ENCODE measurements at regions not wholly inside any gene's neighbourhood (a gene's known extent, or its start where the extent isn't known, plus 50 kb on each side); places are given as distances from the start of the nearest gene placed in this dataset.

- H3K4me3 Mint-ChIP-seq, result no peak overlapping the region
- H3K27ac Mint-ChIP-seq, result no peak overlapping the region
- H3K9me3 Mint-ChIP-seq, result peaks cover 31% of the 10 kb centered on the region
- H3K27me3 Mint-ChIP-seq (ENCODE audit: insufficient read depth), result no peaks in the 10 kb centered on the region
- DNase-seq, result no peak
- 0 out of 2 replicates have a peak, but pooled peaks cover under 1% of the 10 kb centered on the region for H3K36me3 Mint-ChIP-seq (ENCODE audit: low read depth)
- no peaks in the 10 kb centered on the region for H3K4me1 Mint-ChIP-seq (ENCODE audit: low read depth)
- TF ChIP-seq CTCF (IDR thresholded peaks at IDR 0.05), result no peak
Observed at GRCh38 chr12:125512541-125513298, 447.5 kb downstream of the AACS start.

GRCh38 chr12:125515887-125516286 is 450.7 kb downstream of the AACS start:
- TF ChIP-seq CTCF (IDR thresholded peaks at IDR 0.05), result no peak
- Mint-ChIP-seq H3K27me3 (ENCODE audit: insufficient read depth) (peaks cover 1% of the 10 kb centered on the region; the same call in 1 of the 2 replicates), H3K4me3 (no peak overlapping the region), H3K9me3 (peaks cover 24% of the 10 kb centered on the region), H3K27ac (no peak overlapping the region), H3K36me3 (ENCODE audit: low read depth) (no peaks in the 10 kb centered on the region), H3K4me1 (ENCODE audit: low read depth) (no peaks in the 10 kb centered on the region)
- no peak for DNase-seq

GRCh38 chr12:125518074-125518473 is 452.8 kb downstream of the AACS start:
- Mint-ChIP-seq H3K4me1 (ENCODE audit: low read depth) (no peaks in the 10 kb centered on the region), H3K36me3 (ENCODE audit: low read depth) (peaks cover 5% of the 10 kb centered on the region; the same call in 1 of the 2 replicates), H3K9me3 (peaks cover 32% of the 10 kb centered on the region), H3K27ac (no peak overlapping the region), H3K4me3 (no peak overlapping the region), H3K27me3 (ENCODE audit: insufficient read depth) (peaks cover 1% of the 10 kb centered on the region; the same call in 1 of the 2 replicates)
- DNase-seq, result no peak
- TF ChIP-seq CTCF (IDR thresholded peaks at IDR 0.05), result no peak

GRCh38 chr12:125519026-125519651 is 453.9 kb downstream of the AACS start:
- TF ChIP-seq CTCF (IDR thresholded peaks at IDR 0.05), result no peak
- Mint-ChIP-seq H3K27ac (no peak overlapping the region), H3K36me3 (ENCODE audit: low read depth) (peaks cover 5% of the 10 kb centered on the region; the same call in 1 of the 2 replicates), H3K4me1 (ENCODE audit: low read depth) (no peaks in the 10 kb centered on the region), H3K4me3 (no peak overlapping the region), H3K9me3 (peaks cover 40% of the 10 kb centered on the region), H3K27me3 (ENCODE audit: insufficient read depth) (peaks cover 3% of the 10 kb centered on the region; the same call in 1 of the 2 replicates)
- DNase-seq, result no peak

- Mint-ChIP-seq H3K27ac (no peak overlapping the region), H3K9me3 (peaks cover 69% of the 10 kb centered on the region), H3K27me3 (ENCODE audit: insufficient read depth) (peaks cover 2% of the 10 kb centered on the region; the same call in 1 of the 2 replicates), H3K4me1 (ENCODE audit: low read depth) (no peaks in the 10 kb centered on the region), H3K4me3 (no peak overlapping the region), H3K36me3 (ENCODE audit: low read depth) (peaks cover 5% of the 10 kb centered on the region; the same call in 1 of the 2 replicates)
- no peak for TF ChIP-seq CTCF (IDR thresholded peaks at IDR 0.05)
- no peak for DNase-seq
Observed at GRCh38 chr12:125525879-125526278, 460.6 kb downstream of the AACS start.
